ENCODE measurements at regions not wholly inside any gene's neighbourhood (a gene's known extent, or its start where the extent isn't known, plus 50 kb on each side); places are given as distances from the start of the nearest gene placed in this dataset.

DNA sequence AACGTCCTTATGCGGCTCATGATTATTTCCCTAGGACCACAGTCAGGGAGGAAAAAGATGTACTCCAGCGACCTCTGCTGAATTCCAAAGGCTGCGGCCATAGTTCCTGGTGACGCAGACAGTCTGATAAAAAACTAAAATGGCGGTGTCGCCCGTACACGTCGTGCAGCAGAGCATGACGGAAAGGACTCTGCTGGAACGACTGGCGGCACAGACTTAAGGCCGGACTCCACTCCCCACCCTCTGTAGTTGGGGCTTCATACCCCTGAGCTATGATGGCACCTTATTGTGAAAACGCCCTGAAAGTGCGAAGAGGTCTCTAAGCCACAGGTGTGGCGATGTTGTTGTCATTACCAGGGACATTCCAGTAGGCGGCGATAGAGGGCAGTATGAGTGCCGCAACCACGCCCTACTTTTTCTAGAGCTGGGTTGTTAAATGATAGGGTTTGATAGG lies 90.0 kb upstream of the EDA2R start:
- Histone ChIP-seq H3K9me3 (ENCODE audit: control insufficient read depth in 1 of 2, insufficient read depth in 1 of 2, low read depth in 1 of 2, low read length in 2 of 2) (no peaks in the 10 kb centered on the region), H3K36me3 (ENCODE audit: control insufficient read depth in 1 of 2, insufficient read depth in 2 of 2, low read length in 2 of 2) (no peaks in the 10 kb centered on the region), H3K4me3 (replicated peaks in 1 of 2; ENCODE audit: low read depth in 1 of 2, low read length in 2 of 2) (no peak overlapping the region), H3K27ac (ENCODE audit: low read depth, low read length) (no peak overlapping the region), H2AFZ (ENCODE audit: low read depth, low read length, poor library complexity, severe bottlenecking) (no peak overlapping the region), H3K27me3 (ENCODE audit: insufficient read depth, low read length) (no peaks in the 10 kb centered on the region), H4K20me1 (ENCODE audit: insufficient read depth) (no peaks in the 10 kb centered on the region), H3K9me2 (ENCODE audit: insufficient read depth) (no peaks in the 10 kb centered on the region), H3K4me2 (ENCODE audit: low read length) (no peak overlapping the region), H3K9ac (ENCODE audit: low read length) (no peak overlapping the region), H3K79me2 (ENCODE audit: insufficient read depth, low read length) (no peaks in the 10 kb centered on the region), H3K4me1 (ENCODE audit: control insufficient read depth in 1 of 2, insufficient read depth in 2 of 2, low read length in 2 of 2) (no peaks in the 10 kb centered on the region)
- TF ChIP-seq, protein P1, sequence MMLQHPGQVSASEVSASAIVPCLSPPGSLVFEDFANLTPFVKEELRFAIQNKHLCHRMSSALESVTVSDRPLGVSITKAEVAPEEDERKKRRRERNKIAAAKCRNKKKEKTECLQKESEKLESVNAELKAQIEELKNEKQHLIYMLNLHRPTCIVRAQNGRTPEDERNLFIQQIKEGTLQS (IDR thresholded peaks at IDR 0.05): no peak
- no peak for TF ChIP-seq ZNF274 (IDR thresholded peaks at IDR 0.05; ENCODE audit: low read depth, low read length)
- TF ChIP-seq POLR2A (IDR thresholded peaks at IDR 0.05; ENCODE audit: borderline replicate concordance, extremely low read depth, insufficient read depth, insufficient read length): no peak
- no peak for TF ChIP-seq EGR1 (IDR thresholded peaks at IDR 0.05; ENCODE audit: low read depth)
- no peak for TF ChIP-seq FOSL1 (IDR thresholded peaks at IDR 0.05; ENCODE audit: low read depth)
- no peak for TF ChIP-seq REST (IDR thresholded peaks at IDR 0.05; ENCODE audit: low read depth)
- no peak for TF ChIP-seq EZH2 (IDR thresholded peaks at IDR 0.05)
- TF ChIP-seq, protein P2, sequence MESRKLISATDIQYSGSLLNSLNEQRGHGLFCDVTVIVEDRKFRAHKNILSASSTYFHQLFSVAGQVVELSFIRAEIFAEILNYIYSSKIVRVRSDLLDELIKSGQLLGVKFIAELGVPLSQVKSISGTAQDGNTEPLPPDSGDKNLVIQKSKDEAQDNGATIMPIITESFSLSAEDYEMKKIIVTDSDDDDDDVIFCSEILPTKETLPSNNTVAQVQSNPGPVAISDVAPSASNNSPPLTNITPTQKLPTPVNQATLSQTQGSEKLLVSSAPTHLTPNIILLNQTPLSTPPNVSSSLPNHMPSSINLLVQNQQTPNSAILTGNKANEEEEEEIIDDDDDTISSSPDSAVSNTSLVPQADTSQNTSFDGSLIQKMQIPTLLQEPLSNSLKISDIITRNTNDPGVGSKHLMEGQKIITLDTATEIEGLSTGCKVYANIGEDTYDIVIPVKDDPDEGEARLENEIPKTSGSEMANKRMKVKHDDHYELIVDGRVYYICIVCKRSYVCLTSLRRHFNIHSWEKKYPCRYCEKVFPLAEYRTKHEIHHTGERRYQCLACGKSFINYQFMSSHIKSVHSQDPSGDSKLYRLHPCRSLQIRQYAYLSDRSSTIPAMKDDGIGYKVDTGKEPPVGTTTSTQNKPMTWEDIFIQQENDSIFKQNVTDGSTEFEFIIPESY (IDR thresholded peaks at IDR 0.05; ENCODE audit: extremely low read depth, insufficient replicate concordance, low read length): no peak
- TF ChIP-seq SIN3A (IDR thresholded peaks at IDR 0.05; ENCODE audit: low read depth): no peak
- peak in 2 of 3 experiments; percentile 40 to 49; a peak in 3 of 6 replicates for TF ChIP-seq CTCF (IDR thresholded peaks at IDR 0.05 in 2 of 3, conservative IDR thresholded peaks at IDR 0.05 in 1 of 3; ENCODE audit: borderline replicate concordance in 1 of 3, insufficient read depth in 1 of 3, low read depth in 2 of 3, low read length in 2 of 3)
- peak; percentile 12; the same call in 1 of the 2 replicates for TF ChIP-seq RAD21 (IDR thresholded peaks at IDR 0.05; ENCODE audit: low read depth)
- no peak for TF ChIP-seq SRF (IDR thresholded peaks at IDR 0.05; ENCODE audit: low read depth)
- no peak for TF ChIP-seq TCF7L2 (IDR thresholded peaks at IDR 0.05; ENCODE audit: borderline replicate concordance, extremely low read depth, insufficient read depth, insufficient read length)
- no peak for TF ChIP-seq ELF1 (IDR thresholded peaks at IDR 0.05; ENCODE audit: borderline replicate concordance, low read depth)
- TF ChIP-seq EZH2phosphoT487 (IDR thresholded peaks at IDR 0.05; ENCODE audit: borderline replicate concordance): no peak
- no peak for TF ChIP-seq CEBPB (IDR thresholded peaks at IDR 0.05; ENCODE audit: low read depth)
- TF ChIP-seq YY1 (IDR thresholded peaks at IDR 0.05; ENCODE audit: extremely low read depth, insufficient replicate concordance, low read depth, low read length): no peak
- RAD21 ChIA-PET (ENCODE audit: low non-redundant PET in 1 of 2, low total read pairs in 2 of 2, uncharacterized antibody in 2 of 2, unreplicated experiment in 2 of 2): no interaction called here
- no peak for DNase-seq (ENCODE audit: low read depth, low spot score)
- ATAC-seq: no peak
- POLR2A ChIA-PET: no interaction called here
- intact Hi-C loops (cut with micrococcal nuclease): no loop called here
- no TSS peak for BruUV-seq (replicated peaks)
- CTCF ChIA-PET: no interaction called here

Data from HCT116 (cell line).